Stimulated activated naive CD8-positive, alpha-beta T cell treated with anti-CD3 and anti-CD28 coated beads, Interleukin-15, Interleukin-2, amounts not matched to agents 100 U/mL and 50 U/mL, for 24 hours (primary cell): ENCODE measurements at regions not wholly inside any gene's neighbourhood (a gene's known extent, or its start where the extent isn't known, plus 50 kb on each side); places are given as distances from the start of the nearest gene placed in this dataset.
"Not testable (repeated sequence)": the region's sequence is repeated elsewhere in the genome, so short reads cannot be mapped to it uniquely, and the experiment has no call there.

Experiments used
- ATAC-seq: fragments of 150-1000 bp; cut with Tn5 transposase; one replicate; pipeline ENCODE4 v1.10.0; 2021
- DNase-seq: peaks from one replicate; pipeline ENCODE4 v3.0.0; 2021

DNA sequence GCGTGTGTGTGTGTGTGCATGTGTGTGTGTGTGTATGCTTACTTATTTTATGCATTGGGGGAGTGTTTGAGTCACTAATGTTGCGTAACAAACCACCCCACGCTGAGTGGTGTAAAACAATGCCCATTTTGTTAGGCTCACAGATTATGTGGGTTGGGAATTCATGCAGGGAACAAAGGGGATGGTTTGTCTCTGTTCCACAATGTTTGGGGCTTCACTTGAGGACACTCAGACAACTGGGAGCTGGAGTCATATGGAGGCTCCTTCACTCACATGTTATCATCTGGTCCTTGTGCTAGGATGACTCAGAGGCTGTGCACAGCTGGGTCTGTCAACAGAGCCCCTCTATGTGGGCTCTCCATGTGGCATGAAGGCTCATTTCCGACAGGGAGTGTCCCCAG lies 51.3 kb upstream of the LARGE1 start:
- ATAC-seq (no peak), DNase-seq (no peak)

GRCh38 chr22:33975841-33976240 lies 55.6 kb upstream of the LARGE1 start:
- no peak for DNase-seq
- ATAC-seq, result no peak

- ATAC-seq, result no peak
- no peak for DNase-seq
Observed at GRCh38 chr22:33983558-33983957, 63.3 kb upstream of the LARGE1 start.

DNA sequence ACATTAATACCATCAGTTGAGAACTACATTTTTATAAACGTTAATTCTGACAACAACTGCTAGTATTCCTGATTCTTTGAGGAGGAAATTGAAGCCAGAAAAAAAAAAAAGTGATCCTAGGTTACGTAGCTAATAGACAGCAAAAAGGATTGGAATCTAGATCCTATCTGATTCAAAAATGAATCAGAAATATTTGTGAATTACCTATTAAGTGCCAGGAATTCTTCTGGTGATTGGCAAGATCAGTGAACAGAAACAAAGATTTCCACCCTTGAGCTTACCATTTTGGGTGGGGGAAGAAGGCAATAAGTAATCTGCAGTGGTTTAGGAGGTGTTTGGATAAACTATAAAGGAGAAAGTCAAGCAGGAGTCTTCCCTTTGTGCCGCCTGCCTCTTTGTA lies 63.9 kb upstream of the LARGE1 start:
- ATAC-seq (no peak), DNase-seq (no peak)

- DNase-seq (no peak), ATAC-seq (no peak)
Observed at GRCh38 chr22:33984656-33985285, 64.5 kb upstream of the LARGE1 start.

DNA sequence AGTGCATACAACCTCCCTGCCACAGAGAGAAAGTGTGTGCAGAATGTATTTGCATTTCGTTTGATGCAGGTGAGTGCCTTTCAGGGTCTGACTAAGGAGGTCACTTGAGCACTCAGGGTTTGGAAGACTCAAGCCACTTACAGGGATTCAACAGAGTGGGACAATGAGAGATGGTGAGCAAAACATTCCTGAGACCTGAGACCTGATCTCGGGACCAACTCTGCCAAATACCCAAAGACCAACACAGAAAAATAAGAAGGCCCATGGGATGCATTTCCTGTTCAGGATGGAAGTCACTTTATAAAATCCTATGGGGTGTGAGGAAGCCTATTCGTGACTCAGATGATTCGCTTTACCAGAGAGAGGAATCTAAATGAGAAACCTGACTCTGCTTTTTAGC lies 65.2 kb upstream of the LARGE1 start:
- DNase-seq, result no peak
- no peak for ATAC-seq

DNA sequence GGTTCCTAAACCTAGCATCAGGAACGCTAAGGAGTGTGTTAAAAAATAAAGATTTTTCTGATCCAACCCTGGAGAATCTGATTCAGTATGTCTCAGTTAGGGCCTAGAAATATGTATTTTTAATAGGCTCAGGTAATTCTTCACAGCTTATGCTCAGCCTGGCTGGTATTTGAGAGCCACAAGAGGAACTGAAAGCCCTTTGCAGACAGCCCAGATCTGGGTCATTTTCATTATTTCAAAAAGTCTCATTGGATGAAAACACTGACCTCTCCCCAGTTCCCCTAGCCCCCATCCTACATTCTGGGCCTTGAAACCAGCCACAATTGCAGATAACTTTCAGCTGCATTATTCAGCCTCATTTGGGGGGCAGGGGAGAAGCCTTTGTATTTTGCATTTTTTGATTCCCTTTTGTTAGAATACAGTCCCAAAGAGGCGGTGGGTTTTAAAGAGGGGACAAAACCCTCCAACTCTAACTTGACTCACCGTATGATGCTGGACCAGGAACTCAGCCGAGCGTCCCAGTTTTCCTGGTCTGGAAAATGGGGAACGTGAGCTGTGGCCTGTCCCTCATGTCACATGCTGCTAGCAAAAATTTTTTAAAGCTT lies 66.0 kb upstream of the LARGE1 start:
- ATAC-seq, result no peak

GRCh38 chr22:33986954-33987353 lies 66.7 kb upstream of the LARGE1 start:
- ATAC-seq (no peak), DNase-seq (no peak)

More for the DNA sequence above, 66.0 kb upstream of the LARGE1 start:
- no peak for DNase-seq

GRCh38 chr22:33989263-33989662 lies 69.0 kb upstream of the LARGE1 start:
- ATAC-seq, DNase-seq: not testable (repeated sequence)

DNA sequence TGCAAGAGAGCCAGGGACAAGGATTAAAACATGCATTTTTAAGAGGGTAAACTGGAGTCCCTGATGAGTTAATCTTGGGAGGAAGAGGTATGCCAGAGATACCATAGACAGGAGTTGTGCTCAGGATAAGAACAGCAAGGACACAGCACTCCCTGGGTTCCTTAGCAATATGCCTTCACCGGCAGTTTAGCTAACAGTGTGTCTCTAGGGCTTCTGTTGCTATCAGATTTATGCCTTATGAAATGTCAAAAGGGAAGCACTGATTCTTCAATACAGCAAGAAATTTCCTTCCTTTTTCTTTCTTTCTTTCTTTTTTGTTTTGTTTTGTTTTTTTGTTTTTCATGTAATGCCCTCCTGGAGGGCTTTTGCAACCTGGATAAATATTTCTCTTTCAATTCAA lies 71.3 kb upstream of the LARGE1 start:
- no peak for ATAC-seq
- DNase-seq, result no peak

DNA sequence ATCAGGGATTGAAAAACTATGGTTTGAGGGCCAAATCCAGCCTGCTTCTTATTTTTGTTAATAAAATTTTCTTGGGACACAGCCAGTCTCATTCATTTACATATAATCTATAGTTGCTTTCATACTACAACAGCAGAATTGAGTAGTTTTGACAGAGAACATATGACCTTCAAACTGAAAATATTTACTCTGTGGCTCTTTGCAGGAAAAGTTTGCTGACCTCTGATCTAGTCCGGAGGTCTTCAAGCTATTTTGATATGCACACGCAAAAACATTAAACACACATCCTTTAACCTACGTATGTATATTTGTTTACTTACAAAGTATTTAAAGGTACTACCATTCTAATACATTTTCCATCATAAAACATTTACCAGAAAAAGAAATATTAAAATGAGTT lies 76.5 kb upstream of the LARGE1 start:
- ATAC-seq (no peak), DNase-seq (no peak)

GRCh38 chr22:34000879-34001526 lies 80.7 kb upstream of the LARGE1 start:
- no peak for ATAC-seq
- DNase-seq, result no peak

- ATAC-seq (no peak), DNase-seq (no peak)
Observed at GRCh38 chr22:34001701-34002466, 81.6 kb upstream of the LARGE1 start.

DNA sequence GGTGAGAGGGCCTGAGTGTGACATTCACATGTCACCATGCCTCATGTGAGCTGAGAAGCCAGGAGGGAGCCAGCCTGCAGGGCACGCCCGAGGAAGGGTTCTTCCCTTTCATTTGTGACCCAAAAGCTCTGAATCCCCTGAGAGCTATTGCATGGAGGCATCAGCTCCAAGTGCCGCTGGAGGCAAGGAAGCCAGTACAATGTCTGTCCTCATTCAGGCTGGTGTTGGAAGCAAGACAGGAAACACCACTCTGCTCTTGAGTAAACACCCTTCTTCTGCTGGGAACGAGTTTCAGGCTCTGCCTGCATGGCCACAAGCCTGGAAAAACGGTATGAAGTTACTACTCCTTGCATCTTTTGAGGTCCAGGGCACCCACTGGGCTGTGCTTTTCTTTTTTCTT lies 83.8 kb upstream of the LARGE1 start:
- DNase-seq (no peak), ATAC-seq (no peak)

DNA sequence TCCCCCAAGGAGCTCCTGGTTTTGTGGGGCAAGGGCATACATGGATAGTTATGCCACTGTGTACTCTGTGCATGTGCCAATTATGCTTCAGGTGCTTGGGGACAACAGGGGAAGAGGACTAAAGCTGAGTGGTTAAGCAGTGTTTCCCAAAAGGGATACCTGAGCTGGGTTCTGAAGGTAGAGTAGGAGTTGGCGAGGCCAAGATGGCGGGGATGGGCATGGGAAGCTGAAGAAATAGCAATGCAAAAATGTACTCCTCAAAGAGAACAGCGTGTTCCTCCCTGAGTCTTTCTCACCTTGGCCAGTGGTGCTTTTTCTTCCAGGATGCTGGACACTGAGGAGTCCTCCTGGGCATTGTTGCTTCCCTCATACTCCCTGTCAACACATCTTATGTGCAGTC lies 90.0 kb upstream of the LARGE1 start:
- ATAC-seq (no peak), DNase-seq (no peak)

DNA sequence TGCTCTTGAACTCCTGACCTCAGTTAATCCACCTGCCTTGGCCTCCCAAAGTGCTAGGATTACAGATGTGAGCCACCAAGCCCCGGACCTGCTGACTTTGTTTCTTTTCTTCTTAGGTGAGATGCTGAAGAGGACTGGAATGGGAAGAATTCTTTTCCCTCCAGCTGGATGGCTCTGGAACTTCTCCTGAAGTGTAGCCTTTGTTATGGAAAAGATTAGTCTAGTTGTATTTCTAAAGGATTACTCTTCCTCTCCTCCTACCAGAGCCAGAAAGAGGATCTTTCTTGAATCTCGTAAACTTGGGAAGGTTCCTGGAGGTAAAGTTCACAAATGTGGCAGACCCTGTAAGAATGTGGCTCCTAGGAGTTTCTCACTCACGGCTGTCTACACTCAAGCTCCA lies 95.4 kb upstream of the LARGE1 start:
- ATAC-seq (no peak), DNase-seq (no peak)

- ATAC-seq (no peak), DNase-seq (no peak)
Observed at GRCh38 chr22:34017205-34017604, 96.9 kb upstream of the LARGE1 start.

- no peak for DNase-seq
- ATAC-seq, result no peak
Observed at GRCh38 chr22:34019190-34019845, 99.0 kb upstream of the LARGE1 start.

GRCh38 chr22:34035209-34035608 lies 114.9 kb upstream of the LARGE1 start:
- ATAC-seq (no peak), DNase-seq (no peak)

GRCh38 chr22:34036931-34037330 lies 116.7 kb upstream of the LARGE1 start:
- ATAC-seq (no peak), DNase-seq (no peak)

- no peak for DNase-seq
- no peak for ATAC-seq
Observed at GRCh38 chr22:34038801-34039555, 118.7 kb upstream of the LARGE1 start.

DNA sequence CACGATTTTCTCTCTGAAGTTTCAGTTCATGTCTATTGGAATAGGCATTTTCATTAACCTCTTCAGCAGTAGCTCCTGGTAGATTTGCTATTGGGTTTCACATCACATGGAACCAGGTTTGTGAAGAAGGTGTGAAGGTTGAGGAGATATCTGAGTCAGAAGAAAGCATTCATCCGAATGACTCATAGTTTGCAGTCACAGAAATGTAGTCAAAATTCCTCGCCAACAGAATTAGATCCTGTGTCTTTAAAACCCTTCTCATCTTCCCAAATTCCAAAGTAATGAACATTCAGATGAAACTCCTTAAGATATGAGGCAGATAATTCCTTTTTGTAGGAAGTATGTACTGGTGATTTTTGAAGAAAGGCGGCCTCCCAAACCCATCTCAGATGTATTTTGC lies 125.0 kb upstream of the LARGE1 start:
- ATAC-seq, result no peak
- no peak for DNase-seq
